IPS DF 4.7 (cell line): ENCODE measurements at regions not wholly inside any gene's neighbourhood (a gene's known extent, or its start where the extent isn't known, plus 50 kb on each side); places are given as distances from the start of the nearest gene placed in this dataset.
"Not testable (repeated sequence)": the region's sequence is repeated elsewhere in the genome, so short reads cannot be mapped to it uniquely, and the experiment has no call there.

ENCODE experiments used
- DNase-seq: peaks from one replicate; pipeline ENCODE4 v3.0.0-alpha.2; 2013; ENCODE audit warnings: low spot score; ENCODE audit errors: extremely low read depth

DNA sequence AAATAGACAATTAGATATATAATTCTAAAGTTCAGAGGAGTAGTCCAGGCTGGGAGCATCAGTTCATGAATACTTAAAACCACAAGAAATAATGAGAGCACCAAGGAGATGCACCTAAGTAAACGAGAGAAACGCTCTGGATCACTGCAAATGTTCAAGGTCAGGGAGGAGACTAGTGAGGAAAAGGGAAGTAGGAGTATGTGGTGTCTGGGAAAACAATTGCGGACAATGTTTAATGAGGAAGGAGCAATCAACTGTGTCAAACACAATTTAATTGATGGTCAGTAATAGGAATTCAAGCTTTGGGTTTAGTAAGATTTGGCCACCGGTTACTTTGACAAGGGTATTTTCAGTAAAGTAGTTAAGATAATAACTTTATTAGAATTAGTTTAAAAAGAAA is 652.2 kb downstream of the DACH1 start:
- DNase-seq = no peak

DNA sequence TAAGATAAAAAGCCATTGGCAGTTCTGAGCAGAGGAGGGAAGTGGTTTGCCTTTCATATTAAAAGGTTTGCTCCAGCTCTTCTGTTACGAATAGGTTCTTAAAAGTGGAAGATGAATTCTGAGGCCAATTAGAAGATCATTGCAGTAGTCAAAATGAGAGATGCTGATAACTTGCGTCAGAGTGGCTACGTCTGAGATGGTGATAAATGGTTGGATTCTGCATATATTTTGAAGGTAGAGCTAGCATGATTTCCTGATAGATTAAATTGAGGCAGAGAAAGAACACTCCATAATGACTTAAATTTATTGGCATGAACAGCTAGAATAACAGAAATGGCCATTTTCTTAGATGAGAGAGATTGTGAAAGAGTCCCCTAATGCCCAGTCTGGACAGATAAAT is 652.6 kb downstream of the DACH1 start:
- no peak for DNase-seq

DNA sequence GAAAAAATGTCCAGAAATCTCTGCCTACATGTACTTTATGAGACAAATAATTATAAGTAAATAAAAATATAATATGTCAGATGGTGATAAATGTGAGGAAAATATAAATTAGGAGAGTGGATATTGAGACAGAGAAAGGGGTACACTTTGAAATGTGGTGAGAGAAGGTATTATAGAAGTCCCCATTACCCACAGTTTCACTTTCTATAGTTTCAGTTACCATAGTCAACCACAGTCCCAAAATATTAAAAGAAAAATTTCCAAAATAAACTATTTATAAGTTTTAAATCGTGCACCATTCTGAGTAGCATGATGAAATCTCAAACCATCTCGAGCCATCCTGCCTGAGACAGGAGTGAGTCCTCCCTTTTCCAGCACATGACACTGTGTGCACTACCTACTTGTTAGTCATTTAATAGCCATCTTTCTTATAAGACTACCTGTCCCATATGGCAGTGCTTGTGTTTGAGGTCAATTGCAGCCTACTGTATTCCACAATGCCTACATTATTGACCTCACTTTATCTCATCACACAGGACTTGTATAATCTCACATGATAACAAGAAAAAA is 653.7 kb downstream of the DACH1 start:
- DNase-seq = no peak

DNA sequence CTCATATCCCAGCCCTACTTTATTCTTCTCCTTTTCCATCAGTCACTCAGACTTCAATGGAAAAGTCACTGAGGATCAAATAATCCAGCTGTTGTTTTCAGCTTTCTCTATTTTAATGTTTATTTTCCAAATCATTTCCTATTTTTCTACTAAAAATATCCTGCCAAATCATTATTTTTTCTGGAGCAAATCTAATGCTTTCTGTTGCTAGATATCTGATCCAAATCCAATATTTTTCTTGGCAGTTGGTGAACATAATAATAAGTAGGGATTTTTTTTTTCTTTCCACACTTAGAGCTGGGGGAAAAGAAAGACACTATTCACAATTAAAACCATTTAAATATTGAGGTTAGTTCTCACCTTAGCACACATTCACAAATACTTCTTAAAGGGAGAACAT is 656.1 kb downstream of the DACH1 start:
- no peak for DNase-seq

DNA sequence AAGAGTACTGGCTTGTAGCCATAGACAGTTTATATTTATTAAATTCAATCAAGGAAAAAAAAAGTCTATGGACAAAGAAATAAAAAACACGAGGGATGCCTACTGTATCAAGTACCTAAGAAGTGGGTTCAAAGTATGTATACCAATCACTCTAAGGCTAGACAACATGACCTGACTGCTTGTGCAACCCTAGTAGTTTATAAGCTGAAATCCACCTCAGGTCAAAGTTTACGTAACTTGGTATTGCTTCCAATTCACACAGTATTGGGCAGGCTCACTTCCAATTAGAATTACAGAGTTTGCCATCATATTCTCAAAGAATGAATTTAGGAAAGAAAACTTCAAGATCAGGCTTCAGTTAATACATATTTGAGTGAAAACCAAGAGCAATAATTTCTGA is 657.8 kb downstream of the DACH1 start:
- DNase-seq = no peak

DNA sequence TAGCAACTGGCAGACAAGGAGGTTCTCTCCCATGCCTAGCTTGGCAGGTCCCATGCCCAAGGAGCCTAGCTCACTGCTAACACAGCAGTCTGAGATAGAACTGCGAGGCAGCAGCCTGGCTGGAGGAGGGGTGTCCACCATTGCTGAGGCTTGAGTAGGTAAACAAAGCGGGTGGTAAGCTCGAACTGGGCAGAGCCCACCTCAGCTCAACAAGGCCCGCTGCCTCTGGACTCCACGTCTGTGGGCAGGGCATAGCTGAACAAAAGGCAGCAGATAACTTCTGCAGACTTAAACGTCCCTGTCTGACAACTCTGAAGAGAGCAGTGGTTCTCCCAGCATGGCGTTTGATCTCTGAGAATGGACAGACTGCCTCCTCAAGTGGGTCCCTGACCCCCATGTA is 682.4 kb downstream of the DACH1 start:
- DNase-seq = not testable (repeated sequence)

DNA sequence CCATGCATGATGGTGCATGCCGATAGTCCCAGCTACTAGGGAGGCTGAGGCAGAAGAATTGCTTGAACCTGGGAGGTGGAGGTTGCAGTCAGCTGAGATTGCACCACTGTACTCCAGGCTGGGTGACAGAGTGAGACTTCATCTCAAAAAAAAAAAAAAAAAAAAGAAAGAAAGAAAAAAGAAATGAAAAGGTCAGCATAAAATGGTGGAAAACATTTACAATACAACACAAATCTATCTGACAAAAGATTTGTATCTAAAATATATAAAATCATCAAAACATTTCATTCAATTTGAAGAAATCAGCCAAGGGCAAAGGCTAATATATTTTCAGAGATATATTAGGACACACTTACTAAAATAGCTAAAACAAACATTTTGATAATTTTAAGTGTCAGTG is 683.7 kb downstream of the DACH1 start:
- not testable (repeated sequence) for DNase-seq

DNA sequence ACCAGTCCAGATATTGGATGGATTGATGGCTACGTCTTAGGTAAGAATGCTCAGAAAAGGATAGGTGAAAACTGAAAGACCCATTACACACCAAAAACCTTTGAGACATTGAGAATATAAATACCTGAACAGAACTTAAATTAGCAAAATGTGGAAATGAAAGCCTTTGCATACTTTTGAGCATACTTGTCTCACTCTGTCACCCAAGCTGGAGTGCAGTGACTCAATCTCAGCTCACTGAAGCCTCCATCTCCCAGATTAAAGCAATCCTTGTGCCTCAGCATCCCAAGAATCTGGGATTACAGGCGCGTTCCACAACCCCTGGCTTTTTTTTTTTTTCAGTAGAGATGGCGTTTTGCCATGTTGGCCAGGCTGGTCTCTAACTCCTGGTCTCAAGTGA is 695.3 kb downstream of the DACH1 start:
- no peak for DNase-seq

DNA sequence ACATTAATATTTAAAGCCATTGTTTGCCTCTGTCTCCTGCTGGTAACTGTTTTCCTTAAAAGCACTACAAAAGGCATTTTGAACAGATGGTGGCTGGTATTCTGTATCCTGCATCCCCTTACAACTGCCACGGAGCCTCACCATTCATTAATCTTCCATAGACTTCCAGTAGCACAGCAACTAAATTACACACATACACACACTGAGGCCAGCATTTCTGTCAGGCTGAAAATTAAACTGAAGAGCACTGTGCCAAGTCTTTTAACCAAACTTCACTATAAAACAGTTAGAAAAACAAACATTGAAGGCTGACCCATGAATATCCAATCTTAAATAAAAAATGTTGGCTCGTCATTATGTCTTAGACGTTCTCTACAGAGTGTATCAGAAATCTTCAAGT is 697.8 kb downstream of the DACH1 start:
- no peak for DNase-seq

DNA sequence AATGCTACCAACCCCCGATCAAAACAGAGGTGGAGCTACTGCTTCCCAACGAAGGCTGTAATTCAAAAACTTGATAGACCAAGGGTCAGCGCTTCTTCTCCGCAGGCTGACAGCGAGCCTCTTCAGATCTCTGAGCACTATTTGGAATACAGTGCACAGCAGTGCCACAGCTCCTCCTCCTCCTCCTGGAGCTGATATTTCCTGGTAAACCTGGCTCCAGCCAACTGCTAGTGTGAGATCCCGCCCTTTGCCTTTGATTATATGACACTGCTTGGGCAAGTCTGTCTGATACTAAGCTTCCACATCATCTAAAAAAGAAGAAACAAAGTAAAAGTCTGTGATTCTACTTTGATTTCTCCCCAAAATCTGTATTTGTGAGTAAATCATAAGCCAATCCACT is 710.5 kb downstream of the DACH1 start:
- no peak for DNase-seq

DNA sequence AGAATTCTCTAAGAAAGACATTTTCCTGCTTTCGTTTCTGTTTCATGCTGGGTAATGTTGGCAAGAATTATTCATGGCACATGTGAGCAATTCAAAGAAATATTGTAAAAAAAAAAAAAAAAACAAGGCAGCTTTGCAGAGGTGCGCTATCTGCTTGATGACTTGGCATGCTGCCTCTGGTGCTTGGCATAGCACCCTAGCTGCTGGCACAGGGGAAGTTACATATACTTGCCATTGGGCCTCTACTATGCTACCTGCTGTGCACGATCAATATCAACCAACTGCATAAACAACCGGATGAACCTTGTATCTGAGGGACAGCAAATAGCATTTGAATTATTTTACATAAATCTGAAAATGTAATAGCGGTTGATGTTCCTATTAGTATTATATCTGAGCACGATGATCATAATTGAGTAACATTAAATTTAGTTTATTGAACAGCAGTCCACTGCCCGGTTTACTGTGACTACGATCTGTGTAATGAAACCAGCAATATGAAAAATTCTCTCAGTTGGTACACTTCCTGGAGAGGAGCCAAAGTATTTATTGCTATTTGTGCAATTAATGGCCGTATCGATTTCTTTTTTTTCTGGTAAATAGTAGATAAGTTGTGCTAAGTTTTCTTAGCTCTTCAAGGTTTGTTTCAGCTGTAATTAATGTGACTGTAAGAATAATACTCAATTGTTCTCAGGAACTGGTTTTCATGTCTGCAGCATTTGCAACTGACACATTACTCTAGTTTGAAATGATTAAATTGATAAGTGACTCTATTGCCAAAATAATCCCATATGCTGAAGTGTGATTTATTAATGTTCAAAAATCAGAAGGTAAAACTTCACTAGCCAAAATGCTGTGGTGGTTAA is 717.3 kb downstream of the DACH1 start:
- DNase-seq = no peak

DNA sequence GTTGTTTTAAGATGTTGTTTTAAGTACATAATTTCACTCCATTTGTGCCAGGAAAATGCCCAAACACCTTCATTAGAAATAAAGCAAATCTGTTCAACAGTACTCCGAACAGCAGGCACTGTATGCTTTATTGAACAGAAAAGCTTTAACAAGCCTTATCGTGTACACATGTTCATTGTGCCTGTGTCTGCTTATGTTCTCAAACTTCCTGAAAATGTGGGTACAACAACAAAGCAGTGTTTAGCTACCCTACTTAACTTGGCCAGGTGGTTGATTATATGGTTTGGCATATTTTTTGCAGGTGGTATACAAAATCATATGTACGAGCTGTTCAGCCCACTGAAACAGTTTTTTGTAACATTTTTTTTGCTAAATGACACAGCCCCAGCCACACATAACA is 718.0 kb downstream of the DACH1 start:
- DNase-seq = no peak

DNA sequence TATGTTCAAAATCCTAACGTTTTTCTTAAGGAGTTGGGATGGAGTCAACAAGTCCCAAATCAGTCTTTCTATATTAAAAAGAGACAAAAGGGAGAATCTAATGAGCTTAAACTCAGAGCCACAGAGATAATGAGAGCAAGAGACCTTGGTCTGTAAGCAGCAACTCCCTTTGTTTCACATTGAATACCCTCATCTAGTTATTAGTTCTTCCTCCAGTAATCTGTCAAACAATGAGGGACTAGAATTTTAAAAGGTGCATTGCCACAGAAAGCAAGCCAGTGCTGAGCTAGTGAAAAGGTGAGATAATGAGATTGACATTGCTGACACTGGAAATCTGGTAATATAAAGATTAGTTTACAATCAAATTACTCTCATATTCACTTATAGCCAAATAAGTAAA is 718.6 kb downstream of the DACH1 start:
- no peak for DNase-seq

DNA sequence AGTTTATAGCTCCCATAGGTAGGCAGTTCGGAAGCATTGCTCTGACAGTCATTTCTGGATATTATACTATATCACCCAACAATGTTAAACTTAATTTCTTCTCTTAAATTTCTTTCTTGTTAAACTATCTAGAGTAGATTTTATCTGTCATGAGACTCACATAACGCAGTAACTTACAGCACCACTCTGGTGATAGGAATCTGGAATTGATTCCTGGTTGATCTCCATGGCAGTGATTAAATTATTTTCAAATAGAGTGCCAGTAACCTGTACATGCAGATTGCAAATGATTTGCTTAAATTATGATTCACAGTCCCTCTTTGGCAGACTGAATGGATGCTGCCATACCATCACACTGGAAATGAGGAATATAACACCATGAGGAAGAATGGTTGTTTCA is 722.1 kb downstream of the DACH1 start:
- no peak for DNase-seq

DNA sequence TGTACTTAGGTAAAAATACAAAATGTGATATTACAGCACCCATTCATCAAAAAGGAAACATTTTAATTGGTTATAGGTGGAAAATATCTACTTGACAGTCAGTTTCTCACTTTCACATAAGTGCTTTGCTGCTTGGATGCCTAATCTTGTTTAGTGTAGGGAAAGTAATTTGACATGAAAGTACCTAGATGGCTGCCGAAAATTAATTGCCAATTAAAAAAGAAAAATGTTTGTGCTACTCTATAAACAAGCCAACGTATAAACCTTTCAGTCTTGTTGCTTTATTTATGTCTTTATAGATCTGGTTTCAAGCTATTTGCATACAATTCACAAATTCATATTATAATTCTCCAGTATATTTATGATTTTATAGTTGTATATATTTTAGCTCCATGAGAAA is 729.9 kb downstream of the DACH1 start:
- DNase-seq = no peak

DNA sequence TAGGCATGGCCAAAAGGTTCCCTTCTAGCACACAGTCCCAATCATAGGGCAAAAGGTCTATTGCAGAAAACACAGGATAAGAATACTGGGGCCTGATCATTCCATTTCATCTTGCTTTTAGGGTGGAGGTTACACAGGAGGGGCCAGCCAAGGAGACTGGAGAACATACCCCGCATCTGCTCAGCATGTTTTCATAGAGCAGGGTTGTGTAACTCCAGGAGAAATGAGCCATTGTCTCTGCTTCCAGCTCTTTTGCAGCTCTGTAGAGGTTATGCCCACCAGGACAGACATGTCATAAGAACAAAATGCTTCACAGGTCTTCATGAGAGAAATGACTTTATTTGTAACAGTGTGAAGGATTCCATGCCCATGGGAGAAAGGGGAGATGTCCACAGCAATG is 742.8 kb downstream of the DACH1 start:
- DNase-seq = no peak

DNA sequence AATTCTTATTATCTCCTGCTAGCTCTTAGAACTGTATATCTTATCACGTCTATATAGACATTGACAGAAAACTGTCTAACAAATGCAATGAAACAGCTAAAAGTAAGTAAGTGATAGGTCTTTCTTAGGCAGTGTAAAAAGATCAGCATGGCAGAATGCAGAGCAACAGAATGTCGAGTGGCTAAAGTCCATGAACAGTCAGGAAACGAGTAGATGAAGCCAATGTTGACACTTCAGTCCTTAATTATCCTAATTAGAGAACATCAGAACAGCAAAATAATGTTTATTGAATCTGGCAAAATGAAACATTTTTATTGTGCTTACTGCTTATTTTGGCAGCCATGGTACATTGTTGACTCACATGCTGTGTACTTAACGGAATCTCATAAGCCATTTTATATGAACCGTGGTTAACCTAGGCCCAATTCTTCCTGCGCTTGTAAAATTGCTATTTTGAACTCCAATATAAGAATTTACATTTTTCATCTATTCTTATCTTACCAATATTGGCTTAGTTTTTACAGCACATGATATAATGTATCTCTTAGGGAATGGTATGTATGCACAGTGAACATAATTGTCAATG is 748.1 kb downstream of the DACH1 start:
- no peak for DNase-seq

DNA sequence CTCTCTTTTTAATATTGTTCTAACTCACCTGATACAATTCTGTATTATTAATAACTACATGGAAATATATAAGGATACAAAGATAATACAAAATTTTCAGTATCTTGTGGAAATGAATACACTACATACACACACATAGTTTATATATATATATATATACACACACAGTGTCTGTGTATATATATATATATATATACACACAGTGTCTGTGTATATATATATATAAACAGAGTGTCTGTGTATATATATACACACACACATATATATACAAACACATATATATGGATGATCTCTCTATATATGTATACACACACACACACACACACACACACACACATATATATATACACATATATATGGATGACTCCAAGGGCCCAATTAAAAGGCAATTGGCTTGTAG is 749.1 kb downstream of the DACH1 start:
- no peak for DNase-seq

DNA sequence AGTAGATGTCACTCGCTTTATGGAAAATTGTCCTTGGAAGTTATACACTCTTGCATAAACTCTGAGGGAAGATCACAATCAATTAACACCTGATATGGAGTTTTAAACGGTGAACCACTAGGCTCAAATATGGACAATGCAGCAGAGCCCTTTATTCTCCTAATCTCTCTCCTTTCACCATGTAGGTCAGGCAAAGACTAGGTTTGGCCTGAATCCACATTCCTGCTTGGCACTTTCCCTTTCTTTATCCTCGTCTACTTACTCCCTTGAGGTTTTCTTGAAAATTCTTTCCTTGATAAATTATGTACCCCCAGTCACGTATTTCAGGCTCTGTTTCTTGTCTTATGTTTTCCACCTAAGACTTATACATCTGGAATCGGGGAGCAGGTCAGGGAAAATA is 751.7 kb downstream of the DACH1 start:
- no peak for DNase-seq

DNA sequence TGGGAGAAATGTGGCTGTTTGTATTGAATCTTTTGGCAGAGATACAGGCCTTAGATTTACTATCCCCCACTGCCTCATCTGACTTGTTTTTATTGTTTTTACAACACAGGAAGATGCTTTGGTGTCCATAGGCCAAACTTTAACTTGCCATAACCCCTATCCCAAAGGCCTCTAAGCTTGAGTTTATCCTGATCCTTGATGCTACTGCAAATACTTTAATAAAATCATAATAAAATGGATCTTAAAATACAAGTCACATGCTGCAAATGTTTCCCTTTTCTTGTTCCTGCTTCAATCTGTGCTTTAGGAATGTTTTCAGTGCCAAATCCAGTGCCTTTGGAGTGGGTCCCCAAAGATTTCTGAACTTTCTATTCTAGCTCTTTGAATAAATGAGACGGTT is 770.6 kb downstream of the DACH1 start:
- DNase-seq = no peak

DNA sequence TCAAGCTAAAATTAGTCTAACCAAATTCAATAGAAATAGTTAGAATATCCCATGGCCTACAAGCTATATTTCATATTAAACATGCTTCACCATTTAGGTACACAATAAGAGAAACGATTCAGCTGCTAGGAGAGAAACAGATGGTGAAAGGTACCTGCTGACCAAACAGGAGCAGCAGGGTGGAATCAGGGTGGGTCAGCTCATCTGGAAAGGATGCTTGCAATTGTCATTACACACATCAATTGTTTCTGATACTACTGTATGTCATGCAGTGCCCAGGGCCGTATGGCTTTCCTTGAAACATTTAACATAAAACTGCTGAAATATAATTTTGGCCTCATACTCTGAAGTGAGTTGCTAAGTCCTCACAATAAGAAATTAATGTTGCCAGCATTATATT is 776.0 kb downstream of the DACH1 start:
- DNase-seq = no peak

DNA sequence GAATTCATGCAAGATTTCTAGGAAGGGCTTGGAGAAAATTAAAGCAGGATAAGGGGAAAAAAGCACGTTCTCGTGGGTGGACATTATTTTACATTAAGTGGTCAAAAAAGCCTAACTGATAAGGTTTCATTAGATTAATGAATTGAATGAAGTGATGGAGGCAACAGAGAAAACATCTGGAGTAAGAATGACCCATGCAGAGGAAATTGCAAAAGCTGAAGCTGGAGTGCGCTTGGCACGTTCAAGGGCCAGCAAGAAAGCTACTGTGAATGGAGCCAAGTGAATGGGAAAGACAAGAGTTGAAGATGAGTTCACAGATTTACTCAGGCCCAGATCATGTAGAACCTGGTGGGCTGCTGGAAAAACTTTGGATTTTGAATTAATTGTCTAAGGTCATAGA is 777.9 kb downstream of the DACH1 start:
- no peak for DNase-seq

DNA sequence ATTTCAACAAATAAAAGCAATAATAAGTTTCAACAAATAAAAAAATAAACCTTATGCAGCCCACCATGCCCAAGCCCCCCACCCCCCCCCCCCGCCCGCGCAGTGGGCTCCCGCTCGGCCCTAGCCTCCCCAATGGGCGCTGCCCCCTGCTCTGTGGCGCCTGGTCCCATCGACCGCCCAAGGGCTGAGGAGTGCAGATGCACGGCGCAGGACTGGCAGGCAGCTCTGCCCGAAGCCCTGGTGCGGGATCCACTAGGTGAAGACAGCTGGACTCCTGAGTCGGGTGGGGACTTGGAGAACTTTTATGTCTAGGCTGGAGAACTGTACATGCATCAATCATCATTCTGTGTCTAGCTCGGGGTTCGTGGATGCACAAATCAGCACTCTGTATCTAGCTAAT is 779.6 kb downstream of the DACH1 start:
- DNase-seq = no peak
